Activated CD4-positive, alpha-beta T cell treated with anti-CD3 and anti-CD28 coated beads for 24 hours (primary cell): ENCODE measurements at regions not wholly inside any gene's neighbourhood (a gene's known extent, or its start where the extent isn't known, plus 50 kb on each side); places are given as distances from the start of the nearest gene placed in this dataset.
"Not testable (repeated sequence)": the region's sequence is repeated elsewhere in the genome, so short reads cannot be mapped to it uniquely, and the experiment has no call there.

Source experiments
- DNase-seq, 2 donors: peaks; one replicate each; pipeline ENCODE4 v3.0.0-alpha.2; 2020; ENCODE audit warnings: low read depth in 2 of 2

DNA sequence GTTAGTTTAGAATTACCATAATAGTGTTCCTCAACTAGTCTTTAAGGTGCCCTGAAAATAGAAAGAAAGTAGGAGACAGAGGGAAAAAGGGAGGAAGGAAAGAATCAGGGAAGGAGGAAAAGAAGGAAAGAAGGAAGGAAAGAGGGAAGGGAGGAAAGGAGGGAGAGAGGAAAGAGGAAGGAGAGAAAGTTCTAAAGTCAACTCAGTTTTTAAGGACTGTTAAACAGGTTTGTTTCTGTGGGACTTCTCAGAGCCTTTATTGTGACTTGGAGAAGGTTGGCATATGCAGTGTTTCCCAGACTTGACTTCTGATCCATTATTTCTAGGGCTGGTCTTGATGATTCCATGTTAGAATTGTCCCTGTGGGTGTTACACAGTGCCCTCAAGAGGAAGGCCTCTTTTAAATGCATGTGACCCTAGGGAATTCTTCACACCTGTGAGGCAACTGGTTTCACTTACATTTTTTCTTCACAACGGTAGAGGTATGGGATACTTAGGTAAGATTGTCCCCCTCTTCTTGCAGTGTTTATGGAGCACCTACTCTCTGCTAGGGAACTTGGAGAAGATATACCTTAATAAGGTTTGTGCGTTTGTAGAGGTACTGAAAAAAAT lies 132.7 kb upstream of the GMDS start:
- no peak for DNase-seq

DNA sequence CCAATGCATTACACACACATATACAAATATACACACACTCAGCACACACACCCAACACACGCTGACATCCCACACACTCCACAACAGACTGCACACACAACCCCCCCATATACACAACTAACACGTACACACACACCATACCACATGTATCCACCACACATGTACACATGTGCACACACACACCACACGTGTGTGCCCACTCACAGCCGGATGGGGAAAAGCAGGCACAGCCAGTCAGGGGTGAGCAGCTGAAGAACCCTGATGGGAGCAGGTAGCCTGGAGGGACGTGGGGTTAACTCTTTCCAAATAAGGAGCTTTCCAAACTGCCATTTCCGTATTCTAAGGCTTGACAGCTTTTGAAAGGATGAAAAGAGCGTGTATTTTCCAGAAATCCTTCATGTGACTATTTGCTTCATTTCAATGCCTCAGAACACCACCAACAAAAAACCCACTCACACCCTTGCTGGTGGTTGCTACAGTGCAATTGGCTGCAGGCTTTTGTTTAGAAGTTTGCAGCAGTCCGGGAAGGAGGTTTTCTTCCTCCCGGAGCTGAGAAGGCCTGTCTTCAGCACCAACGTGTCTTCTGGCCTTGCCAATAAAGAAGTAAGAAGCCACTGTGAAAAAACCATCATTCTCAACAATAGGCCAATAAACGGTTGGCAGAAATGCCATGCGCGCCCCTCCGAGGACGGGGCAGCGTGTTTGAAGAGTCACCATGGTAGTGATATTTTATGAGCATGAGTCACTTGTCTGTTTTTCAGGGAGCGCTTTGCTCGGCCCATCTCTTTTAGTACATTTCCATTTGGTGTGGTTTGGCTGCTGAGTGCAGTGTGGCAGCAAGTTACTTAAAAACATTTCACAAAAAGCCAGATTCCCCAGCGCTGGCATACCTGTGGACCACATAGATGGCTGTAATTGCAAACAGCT lies 131.3 kb upstream of the GMDS start:
- no peak for DNase-seq

DNA sequence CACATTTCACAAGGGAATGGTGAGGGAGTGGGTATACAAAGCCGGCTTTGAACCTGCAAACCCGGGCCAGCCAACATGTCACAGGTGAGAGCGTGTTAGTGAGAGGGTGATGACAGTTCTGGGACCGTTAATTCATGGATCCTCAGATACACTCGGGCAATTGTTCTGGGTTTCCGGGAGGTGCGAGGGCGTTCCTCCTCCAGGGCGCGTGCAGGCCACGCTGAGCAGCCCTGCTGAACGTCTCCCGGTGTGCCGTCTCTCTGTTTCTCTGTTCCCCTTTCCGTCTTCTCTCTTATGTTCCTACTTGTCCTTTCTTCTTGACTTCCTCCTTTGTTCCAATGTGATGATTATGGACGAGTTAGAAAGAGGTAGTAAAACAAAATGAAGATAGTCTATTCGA lies 130.0 kb upstream of the GMDS start:
- DNase-seq = no peak

DNA sequence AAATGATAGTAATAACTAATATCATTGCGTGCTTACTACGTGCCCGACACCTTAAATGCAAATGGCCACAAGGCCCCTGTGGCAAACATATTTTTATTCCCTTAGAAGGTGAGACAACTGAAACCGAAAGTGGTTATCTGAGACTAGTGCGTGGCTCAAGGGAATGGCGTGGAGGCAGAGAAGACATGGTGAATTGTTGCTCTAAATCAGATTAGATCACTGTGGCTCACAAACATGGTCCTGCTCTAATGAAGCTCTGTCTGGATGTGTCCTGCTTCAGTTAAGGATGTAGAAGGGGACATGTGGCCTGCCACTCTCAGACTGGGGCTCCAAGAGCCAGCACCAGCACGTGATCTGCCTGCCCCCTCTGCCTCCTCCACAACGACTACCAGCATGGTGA lies 124.2 kb upstream of the GMDS start:
- DNase-seq = no peak

DNA sequence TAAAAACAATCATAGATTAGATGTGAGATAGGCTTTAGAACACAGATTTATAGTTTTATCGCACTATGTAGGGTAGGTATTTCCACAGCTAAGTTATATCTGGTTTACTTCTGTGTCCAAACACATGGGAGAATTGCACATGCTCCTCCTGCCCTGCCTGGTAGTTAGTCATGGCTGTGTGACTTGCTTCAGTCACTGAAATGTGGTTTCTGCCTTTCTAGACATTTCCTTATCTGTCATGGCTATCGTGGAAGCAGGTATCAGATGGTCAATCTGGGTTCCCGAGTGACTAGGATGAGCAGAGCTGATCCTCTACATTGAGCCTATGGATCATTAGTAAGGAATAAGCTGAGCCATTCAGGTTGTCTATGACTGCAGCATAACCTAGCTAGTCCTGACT lies 117.8 kb upstream of the GMDS start:
- no peak for DNase-seq

DNA sequence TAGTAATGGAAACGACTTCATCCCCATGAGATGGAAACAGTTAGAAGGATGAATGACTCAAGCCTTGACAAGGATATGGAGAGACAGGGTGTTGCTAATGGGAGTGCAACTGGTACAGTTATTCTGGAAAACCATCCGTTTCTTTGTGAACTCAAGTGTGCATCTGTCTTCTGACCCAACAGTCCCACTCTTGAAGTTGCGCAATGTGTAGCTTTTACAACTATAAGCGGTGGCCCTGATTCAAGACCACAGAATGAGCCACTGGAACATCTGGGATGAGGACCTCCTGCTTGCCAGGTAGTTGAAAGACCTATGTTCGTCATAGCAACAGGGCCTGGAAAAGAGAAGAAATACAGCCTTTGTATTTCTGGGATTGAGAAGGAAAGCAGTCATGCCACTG lies 115.8 kb upstream of the GMDS start:
- DNase-seq = no peak

DNA sequence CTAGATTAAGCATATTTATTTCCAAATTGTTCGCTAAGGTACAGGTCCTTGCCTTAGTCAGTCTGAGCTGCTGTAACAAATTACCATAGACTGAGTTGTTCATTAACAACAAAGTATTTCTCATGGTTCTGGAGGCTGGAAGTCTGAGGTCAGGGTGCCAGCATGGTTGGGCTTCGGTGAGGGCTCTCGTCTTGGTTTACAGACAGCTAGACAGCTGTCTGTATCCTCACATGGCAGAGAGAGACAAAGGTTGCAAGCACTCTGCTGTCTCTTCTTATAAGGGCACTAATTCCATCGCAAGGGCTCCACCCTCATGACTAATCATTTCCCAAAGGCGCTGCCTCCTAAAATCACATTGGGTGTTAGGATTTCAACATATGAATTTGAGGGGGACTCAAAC lies 115.3 kb upstream of the GMDS start:
- DNase-seq = no peak

DNA sequence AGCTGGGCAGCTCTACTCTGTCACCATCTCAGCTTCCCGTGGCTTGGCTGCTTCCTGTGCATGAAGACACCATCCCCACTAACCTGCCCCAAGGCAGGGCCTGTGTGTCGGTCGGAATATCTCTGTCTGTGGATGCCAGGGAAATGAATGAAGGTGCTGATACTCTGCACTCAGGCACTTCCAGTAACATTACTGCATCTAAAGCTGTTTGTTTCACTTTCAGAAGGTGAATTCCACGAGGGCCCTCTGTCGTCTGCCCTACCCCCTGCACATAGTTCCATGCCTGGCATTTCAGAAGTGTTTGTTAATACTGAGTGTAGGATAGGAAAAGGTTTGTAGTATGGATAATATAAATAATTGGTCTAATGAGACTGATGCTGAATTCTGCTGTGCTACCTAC lies 114.7 kb upstream of the GMDS start:
- DNase-seq = no peak

DNA sequence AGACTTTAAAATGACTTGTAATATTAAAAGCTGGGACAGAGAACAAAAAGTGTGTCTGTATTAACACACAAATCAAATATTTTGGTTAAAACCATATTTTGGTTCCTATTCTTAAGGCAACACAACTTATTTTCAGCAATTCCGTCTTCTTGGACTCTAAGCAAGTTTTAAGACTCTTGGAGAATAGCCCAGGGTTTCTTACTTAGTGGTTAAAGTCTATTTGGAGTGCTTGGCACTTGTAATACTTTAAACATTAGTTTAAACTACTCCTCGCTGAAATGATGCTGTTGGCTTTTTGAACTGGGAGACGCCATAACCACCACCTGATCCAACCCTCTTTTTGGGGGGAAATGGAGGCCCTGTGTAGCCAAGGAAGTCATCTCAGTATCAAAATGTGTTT lies 109.7 kb upstream of the GMDS start:
- no peak for DNase-seq

DNA sequence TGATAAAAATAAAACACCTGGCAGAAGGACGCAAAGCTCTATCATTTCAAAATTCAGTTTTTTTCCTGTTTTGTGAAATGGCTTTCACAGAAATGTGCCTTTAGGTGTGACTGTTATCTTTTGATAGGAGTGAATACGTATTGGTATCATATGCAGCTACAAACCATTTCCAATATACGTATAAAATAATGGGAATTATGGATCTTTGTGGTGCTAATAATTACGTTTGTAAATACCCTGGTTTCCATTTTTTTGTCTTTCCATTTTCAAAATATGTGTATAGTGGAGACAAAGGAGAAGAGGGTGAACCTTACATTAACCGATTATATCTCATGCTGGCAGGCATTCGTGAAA lies 108.7 kb upstream of the GMDS start:
- DNase-seq = no peak

DNA sequence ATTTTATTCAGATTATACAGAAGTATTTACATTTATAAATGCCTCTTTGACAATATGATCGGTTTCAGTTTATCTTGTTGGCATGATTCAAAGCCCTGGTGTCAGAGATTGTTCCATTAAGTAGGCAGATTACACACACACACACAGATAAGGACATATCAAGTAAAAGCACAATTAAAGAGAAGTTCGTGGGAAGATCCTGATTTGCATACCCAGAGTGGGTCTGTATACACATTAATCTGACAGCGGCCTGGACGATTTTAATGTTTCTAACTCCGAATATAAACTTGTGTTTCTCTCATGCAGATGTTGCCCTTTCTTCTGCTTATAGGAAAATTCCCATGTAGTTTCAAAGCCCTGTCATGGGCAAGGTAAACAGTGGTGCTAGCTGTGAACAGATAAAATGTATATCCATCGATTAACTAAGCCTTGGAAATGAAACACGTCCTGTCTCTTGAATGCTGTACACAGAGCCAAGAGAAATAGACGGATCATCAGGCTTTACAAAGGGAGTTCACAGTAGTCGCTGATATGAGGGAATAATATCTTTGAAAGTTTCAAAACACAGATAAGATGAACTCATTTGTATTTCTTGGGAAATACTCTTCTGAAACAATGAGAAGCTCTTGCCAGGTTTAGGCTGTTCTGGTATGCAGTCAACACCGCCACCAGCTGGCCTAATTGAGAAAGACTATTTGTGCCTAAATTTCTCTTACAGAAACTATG lies 108.2 kb upstream of the GMDS start:
- peak; percentile 44 to 47 for DNase-seq

DNA sequence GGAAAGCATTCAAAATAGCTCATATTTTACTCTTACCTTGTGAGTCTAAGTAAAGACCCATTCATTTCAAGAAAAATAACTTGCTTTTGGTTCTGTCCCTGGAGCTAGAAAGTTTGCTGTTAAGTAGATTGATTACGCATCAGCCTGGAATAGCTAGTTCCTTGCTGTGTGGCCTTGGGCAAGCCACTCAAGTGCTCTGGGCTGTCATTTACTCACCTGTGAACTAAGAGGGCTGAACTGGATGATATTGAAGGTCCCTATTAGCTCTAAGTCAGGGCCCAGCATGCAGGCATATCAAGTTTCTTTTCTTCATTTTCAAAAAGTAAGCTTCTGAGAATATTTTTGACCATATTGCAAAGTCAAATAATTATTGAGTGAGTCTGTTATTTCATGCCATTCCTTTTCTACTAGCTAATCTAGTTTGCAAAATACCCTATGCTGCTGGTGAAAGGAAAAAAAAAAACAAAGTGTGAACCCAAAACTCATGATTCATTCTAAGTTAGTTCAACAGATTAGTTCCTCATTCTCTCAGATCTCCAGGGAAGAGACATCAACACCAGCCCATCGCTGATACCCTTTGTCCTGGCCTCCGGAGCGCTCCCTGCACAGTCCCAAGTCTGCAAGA lies 106.5 kb upstream of the GMDS start:
- DNase-seq = no peak

DNA sequence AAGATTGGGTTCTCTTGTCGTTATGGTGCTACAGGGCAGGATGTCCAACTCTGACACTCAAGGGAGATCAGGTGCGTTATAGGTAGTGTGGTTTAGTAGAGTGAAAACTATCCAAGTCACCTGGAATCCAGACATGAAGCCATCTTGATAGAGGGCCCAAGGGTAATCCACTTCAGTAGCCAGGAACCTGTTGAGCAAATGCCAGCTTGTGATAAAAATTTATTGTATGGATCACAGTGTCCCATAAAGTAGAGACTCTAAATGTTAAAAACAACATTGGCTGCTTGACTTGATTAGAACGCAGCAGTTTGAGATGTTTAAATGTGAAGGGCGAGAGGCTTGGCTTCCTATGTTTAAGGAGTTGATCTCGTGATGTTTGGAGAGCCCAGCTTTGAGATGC lies 105.7 kb upstream of the GMDS start:
- DNase-seq = no peak

DNA sequence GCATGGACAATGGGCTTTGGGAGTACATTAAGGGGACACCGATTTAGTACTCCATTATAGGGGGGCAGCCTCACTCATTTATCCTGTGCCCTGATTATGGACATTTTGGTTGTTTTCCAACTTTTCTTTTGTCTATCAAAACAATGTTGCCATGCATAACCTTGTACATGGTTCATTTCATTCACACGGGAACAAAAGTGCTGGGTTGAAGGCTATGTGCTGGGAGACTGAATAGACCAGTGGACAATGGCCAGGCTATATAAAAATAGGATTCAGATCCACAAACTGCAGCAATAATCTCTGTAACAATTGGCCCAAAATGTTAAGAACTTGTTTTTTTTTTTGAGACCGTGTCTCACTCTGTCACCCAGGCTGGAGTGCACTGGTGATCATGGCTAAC lies 100.7 kb upstream of the GMDS start:
- DNase-seq = no peak

DNA sequence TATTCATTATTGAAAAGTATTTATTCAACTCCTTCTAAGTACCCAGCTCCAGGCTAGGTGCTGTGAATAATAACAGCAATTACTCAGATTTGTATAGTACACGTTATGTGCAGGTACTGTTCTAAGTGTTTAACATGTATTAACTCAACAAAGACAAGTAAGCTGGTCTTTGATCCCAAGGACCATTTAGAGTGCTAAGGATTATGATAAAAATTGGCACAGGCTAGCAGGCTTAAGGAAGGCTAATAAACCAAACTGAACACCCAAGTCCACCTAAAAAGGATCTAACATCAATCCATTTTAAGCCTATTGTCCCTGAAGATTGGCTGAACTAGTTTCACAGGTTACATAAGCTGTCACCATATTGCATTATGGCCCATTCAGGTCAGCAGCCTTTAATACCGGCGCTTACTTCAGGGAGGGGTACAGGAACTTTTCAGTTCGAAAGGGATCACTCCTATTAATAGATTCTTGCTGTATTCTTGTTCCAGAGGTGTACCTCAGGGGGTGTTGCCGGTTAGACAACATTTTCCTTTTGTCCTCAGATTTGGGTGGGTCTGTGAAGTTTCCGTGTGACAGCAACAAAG lies 99.0 kb upstream of the GMDS start:
- no peak for DNase-seq

DNA sequence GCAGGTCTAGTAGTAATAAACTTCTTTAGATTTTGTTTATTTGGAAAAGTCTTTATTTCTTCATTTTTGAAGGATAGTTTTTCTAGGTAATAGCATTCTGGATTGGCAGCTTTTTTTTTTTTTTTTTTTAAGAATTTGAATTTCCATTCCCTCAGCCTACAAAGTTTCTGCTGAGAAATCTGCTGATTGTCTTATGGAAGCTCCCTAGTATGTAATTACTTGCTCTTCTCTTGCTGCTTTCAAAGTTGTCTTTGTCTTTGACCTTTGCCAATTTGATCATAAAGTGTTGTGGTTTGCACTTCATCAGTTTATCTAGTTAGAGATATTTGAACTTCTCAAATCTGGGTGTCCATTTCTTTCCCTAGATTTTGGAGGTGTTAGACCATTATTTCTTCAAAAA lies 82.2 kb upstream of the GMDS start:
- no peak for DNase-seq

DNA sequence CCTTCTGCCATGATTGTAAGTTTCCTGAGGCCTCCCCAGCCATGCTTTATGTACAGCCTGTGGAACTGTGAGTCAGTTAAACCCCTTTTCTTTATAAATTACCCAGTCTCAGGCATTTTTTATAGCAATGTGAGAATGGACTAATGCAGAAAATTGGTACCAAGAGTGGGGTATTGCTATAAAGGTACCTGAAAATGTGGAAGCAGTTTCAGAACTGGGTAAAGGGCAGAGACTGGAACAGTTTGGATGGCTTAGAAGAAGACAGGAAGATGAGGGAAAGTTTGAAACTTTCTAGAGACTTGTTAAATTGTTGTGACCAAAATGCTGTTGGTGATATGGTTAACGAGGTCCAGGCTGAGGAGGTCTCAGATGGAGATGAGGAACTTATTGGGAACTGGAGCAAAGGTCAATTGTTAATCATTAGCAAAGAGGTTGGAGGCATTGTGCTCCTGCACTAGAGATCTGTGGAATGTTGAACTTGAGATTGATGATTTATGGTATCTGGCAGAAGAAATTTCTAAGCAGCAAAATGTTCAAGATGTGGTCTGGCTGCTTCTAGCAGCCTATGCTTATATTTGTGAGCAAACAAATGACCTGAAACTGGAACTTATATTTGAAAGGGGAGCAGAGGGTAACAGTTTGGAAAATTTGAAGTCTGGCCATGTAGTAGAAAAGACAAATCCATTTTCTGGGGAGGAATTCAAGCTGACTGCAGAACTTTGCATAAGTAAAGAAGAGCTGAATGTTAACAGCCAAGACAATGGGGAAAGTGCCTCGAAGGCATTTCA lies 79.0 kb upstream of the GMDS start:
- no peak for DNase-seq

DNA sequence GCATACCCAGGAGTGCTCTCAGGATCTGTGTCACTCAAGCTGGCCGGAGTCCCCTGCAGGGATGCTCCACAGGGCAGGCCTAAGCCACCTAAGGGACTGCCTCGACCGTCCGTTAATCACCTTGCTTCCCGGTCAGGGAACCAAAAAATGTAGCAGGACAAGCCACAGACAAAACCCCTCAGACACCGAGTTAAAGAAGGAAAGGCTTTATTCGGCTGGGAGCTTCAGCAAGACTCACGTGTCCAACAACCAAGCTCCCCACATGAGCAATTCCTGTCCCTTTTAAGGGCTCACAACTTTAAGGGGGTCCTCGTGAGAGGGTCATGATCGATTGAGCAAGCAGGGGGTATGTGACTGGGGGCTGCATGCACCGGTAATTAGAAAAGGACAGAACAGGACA lies 72.1 kb upstream of the GMDS start:
- DNase-seq = not testable (repeated sequence)

DNA sequence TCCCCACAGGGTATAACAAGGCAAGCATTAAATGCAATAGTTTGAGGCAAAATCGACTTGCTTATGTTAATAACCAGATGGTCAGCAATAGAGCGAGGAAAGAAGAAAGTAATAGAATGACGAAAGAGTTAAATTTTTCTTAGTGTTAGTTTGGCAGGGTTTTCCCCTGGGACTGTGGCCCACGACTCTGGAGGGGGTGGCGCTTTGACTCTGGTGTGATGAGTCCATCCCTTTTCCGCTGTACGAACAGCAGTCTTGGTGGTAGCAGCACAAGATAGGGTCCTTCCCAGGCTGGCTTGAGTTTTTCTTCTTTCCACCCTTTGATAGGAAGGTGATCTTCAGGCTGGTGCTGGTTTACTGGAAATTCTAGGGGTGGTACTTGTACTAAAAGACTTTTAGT lies 69.2 kb upstream of the GMDS start:
- no peak for DNase-seq

DNA sequence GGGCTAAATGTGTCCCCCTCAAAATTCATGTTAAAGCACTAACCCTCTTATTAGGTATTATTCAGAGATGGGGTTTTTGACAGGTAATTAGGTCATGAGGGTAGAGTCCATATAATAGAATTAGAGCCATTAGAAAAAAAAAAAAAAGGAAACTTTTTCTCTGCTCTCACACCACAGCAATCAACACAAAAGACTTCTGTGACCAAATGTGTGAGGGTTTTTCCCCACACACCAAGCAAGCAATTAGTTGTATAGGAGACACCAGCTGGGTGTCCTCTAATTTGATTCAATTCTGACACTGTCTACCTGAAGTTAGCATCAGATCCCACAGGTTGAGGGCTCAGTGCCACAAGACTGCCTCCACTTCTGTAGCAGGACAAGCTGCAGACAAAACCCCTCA lies 64.6 kb upstream of the GMDS start:
- no peak for DNase-seq

DNA sequence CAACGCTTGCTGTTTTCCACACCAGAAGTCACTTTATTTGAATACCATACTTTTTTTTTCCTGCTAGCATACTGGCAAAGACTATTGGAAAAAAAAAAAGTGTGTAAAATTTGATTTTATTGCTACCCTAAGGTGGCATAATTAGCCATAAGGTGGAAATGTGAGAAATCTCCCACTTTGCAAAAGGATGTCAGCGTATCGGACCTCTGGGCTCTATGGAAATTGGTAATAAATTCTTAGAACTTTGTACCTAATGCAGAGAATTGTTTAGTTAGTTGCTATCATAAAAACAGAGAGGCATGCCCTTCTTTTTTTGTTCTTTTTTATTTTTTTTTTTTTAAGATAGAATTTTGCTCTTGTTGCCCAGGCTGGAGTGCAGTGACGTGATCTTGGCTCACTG lies 63.7 kb upstream of the GMDS start:
- DNase-seq = no peak
